ENCODE measurements at regions not wholly inside any gene's neighbourhood (a gene's known extent, or its start where the extent isn't known, plus 50 kb on each side); places are given as distances from the start of the nearest gene placed in this dataset.

GRCh38 chr6:159480471-159480870, 212.6 kb downstream of the SOD2 start:
- no CpG with 5 or more reads among the region's 8 CpGs for WGBS (ENCODE audit: extremely low coverage, insufficient read length, low lambda C conversion rate)
- no peaks in the 10 kb centered on the region for H3K9me3 ChIP-seq (ENCODE audit: control insufficient read depth, low read depth, low read length)
- no peak overlapping the region for H3T11ph ChIP-seq (ENCODE audit: low read length)
- no peaks in the 10 kb centered on the region for H3K79me1 ChIP-seq (ENCODE audit: insufficient read depth, low read depth, low read length, poor library complexity, severe bottlenecking)
- no peaks in the 10 kb centered on the region for H3K23me2 ChIP-seq (ENCODE audit: insufficient read length, low read depth, low read length, poor library complexity, severe bottlenecking)
- no peak overlapping the region for H2AFZ ChIP-seq (ENCODE audit: low read length)
- no peaks in the 10 kb centered on the region for H3K79me2 ChIP-seq (ENCODE audit: insufficient read depth, low read length)
- peaks cover 1% of the 10 kb centered on the region; the same call in 1 of the 2 replicates for H3K27me3 Mint-ChIP-seq (ENCODE audit: low read depth)
- peaks cover 4 to 64% of the 10 kb centered on the region in 2 experiments; a peak in 2 of 5 replicates for H3K9me3 Mint-ChIP-seq
- no peaks in the 10 kb centered on the region for H3K4me1 Mint-ChIP-seq
- H3K36me3 Mint-ChIP-seq (ENCODE audit: insufficient read depth in 1 of 3, low read depth in 3 of 3), result peaks cover 0 to 4% (median 0%) of the 10 kb centered on the region in 3 experiments; a peak in 1 of 7 replicates
- H3K4me3 Mint-ChIP-seq, result no peak overlapping the region
- no peak overlapping the region for H3K4ac ChIP-seq (ENCODE audit: low read depth, low read length)
- H4K20me1 ChIP-seq (ENCODE audit: control insufficient read depth, insufficient read depth, insufficient read length), result no peaks in the 10 kb centered on the region
- no peaks in the 10 kb centered on the region for H3K27me3 ChIP-seq (ENCODE audit: insufficient read depth, low read length)
- no peaks in the 10 kb centered on the region for H3K4me1 ChIP-seq (ENCODE audit: insufficient read depth, low read length)
- no peak overlapping the region for H2BK120ac ChIP-seq (ENCODE audit: low read depth, low read length, poor library complexity, severe bottlenecking)
- DNase-seq, result no peak
- H2BK20ac ChIP-seq (ENCODE audit: low read depth, low read length, poor library complexity, severe bottlenecking), result no peak overlapping the region
- H3K27ac Mint-ChIP-seq, result no peak overlapping the region
- H3K4me2 ChIP-seq (ENCODE audit: insufficient read depth, insufficient read length, low read length), result no peak overlapping the region
- H4K5ac ChIP-seq (ENCODE audit: insufficient read length, low read depth, low read length), result no peak overlapping the region
- H2BK12ac ChIP-seq (ENCODE audit: insufficient read length, low read depth, low read length), result no peak overlapping the region
- H4K91ac ChIP-seq (ENCODE audit: insufficient read length, low read depth, low read length), result no peak overlapping the region
- no peak overlapping the region for H2BK15ac ChIP-seq (ENCODE audit: low read depth, low read length)
- no peak for TF ChIP-seq CTCF (conservative IDR thresholded peaks at IDR 0.05)
- no peak overlapping the region for H3K18ac ChIP-seq (ENCODE audit: insufficient read length, low read depth, low read length)
- no peak overlapping the region for H3K23ac ChIP-seq (ENCODE audit: insufficient read length, low read depth, low read length)
- no peak overlapping the region for H4K8ac ChIP-seq (replicated peaks; ENCODE audit: insufficient read length, low read depth, low read length)
- H2BK5ac ChIP-seq (ENCODE audit: insufficient read length, low read length), result no peak overlapping the region
- H3K14ac ChIP-seq (ENCODE audit: insufficient read depth, low read length), result no peak overlapping the region
- no peak overlapping the region for H3K9ac ChIP-seq (ENCODE audit: extremely low read depth, insufficient read length, low read length)
- H3K27ac ChIP-seq (ENCODE audit: insufficient read length, low read depth, low read length), result no peak overlapping the region
- no peak overlapping the region for H2AK5ac ChIP-seq (ENCODE audit: insufficient read length, low read length)
- H3K56ac ChIP-seq (ENCODE audit: insufficient read length, low read depth, low read length), result no peak overlapping the region

All from H9 (cell line).